ENCODE measurements at regions not wholly inside any gene's neighbourhood (a gene's known extent, or its start where the extent isn't known, plus 50 kb on each side); places are given as distances from the start of the nearest gene placed in this dataset.

GRCh38 chr6:81590314-81590691 lies 162.2 kb downstream of the TENT5A start:
- no TSS peak for BruUV-seq (replicated peaks)
- Histone ChIP-seq H4K20me1 (ENCODE audit: control insufficient read depth, insufficient read depth) (no peaks in the 10 kb centered on the region), H3K4me2 (ENCODE audit: control insufficient read depth, insufficient read depth) (no peak overlapping the region), H2AFZ (ENCODE audit: control insufficient read depth, low read depth, low read length) (no peak overlapping the region), H3K27ac (ENCODE audit: control insufficient read depth, insufficient read depth) (no peak overlapping the region), H3K36me3 (ENCODE audit: control insufficient read depth in 2 of 2, insufficient read depth in 2 of 2, low read length in 1 of 2) (no peaks in the 10 kb centered on the region), H3K27me3 (replicated peaks in 1 of 2; ENCODE audit: control insufficient read depth in 2 of 2, insufficient read depth in 2 of 2, low read length in 1 of 2) (no peaks in the 10 kb centered on the region), H3K79me2 (ENCODE audit: control insufficient read depth, insufficient read depth, low read length) (no peaks in the 10 kb centered on the region), H3K4me1 (ENCODE audit: control insufficient read depth, insufficient read depth, low read length) (no peaks in the 10 kb centered on the region), H3K9me3 (replicated peaks; ENCODE audit: control insufficient read depth, insufficient read depth, low read length) (no peaks in the 10 kb centered on the region), H3K4me3 (no peak overlapping the region), H3K9ac (ENCODE audit: control insufficient read depth, insufficient read depth, low read length) (no peak overlapping the region)
- ATAC-seq (no peak), DNase-seq (ENCODE audit: low read depth, low spot score) (no peak), FAIRE-seq (no peak)
- SMC1A ChIA-PET (ENCODE audit: uncharacterized antibody, unreplicated experiment) = interaction anchor here (0.8 to 1.8 kb wide), 9 partner anchors 8 to 166 kb away, joined by 3 to 7 read pairs (median 3); partner anchors contain the start of gene TENT5A
- in situ Hi-C loops (cut with MboI) = no loop called here
- CTCF ChIA-PET = interaction anchor here (1.2 to 1.3 kb wide), 2 partner anchors 20 to 416 kb away, joined by 4 read pairs; no protein-coding TSS in a partner anchor
- POLR2A ChIA-PET = interaction anchor here (1.2 to 1.4 kb wide), 2 partner anchors 9 to 28 kb away, joined by 3 to 4 read pairs; no protein-coding TSS in a partner anchor
- intact Hi-C loops (cut with micrococcal nuclease; ENCODE audit: unreplicated experiment) = no loop called here
- RAD21 ChIA-PET (ENCODE audit: unreplicated experiment) = interaction anchor here (0.7 to 1.5 kb wide), 5 partner anchors 17 to 163 kb away, joined by 3 to 4 read pairs (median 3); partner anchors contain the start of gene TENT5A
- under 1% methylated on average over 5 of the region's 5 CpGs for WGBS (ENCODE audit: insufficient coverage, insufficient replicate concordance, low lambda C conversion rate, missing lambda C conversion rate)
- TF ChIP-seq, protein P1, sequence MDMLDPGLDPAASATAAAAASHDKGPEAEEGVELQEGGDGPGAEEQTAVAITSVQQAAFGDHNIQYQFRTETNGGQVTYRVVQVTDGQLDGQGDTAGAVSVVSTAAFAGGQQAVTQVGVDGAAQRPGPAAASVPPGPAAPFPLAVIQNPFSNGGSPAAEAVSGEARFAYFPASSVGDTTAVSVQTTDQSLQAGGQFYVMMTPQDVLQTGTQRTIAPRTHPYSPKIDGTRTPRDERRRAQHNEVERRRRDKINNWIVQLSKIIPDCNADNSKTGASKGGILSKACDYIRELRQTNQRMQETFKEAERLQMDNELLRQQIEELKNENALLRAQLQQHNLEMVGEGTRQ (IDR thresholded peaks at IDR 0.05; ENCODE audit: borderline replicate concordance, low read depth, low read length) = no peak
- TF ChIP-seq RAD51 (IDR thresholded peaks at IDR 0.05) = 0 out of 2 replicates have a peak, but pooled peaks have one; percentile 29

DNA sequence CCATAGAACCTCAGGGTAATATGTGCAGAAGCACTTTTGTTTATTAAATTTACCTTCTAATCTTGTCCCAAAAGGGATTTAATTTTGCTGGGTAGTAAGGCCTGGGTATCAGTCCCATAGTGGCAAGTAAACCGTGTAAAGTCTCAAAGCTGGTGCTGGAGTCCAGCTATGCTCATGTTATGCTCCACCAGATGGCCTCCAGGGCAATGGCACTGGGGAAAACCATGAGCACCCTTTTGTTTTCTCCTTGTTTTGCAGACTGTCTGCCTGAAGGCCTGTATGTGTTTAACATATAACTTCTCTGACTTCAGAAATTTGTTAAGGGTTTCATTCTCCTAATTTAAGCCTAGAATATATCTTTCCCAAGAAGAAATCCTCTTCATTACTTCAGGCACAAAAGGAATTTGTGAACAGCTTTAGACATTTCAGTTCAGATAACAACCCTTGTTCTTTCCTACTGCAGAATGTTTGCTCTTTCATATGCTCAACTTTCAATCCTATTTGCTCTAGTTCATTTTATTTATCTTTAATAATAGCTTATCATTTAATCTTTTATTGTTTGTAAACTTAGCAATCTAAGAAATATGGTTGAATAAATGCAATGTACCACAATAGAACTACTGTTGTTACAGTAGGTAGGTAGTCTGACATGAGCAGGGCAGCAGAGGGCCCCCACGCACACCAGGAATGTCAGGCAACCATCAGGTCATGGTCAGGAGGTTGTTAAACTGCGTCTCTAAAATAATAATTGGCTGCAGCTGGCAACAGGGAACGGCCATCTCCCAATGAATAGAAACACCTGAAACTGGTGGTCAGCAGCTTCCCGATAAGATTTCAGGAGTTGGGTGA lies 162.8 kb downstream of the TENT5A start:
- H3K4me1 ChIP-seq (ENCODE audit: control insufficient read depth, insufficient read depth, low read length) = no peaks in the 10 kb centered on the region
- SMC1A ChIA-PET (ENCODE audit: uncharacterized antibody, unreplicated experiment) = interaction anchor here (0.8 to 1.8 kb wide), 9 partner anchors 8 to 166 kb away, joined by 3 to 7 read pairs (median 3); partner anchors contain the start of gene TENT5A
- H4K20me1 ChIP-seq (ENCODE audit: control insufficient read depth, insufficient read depth) = no peaks in the 10 kb centered on the region
- intact Hi-C loops (cut with micrococcal nuclease; ENCODE audit: unreplicated experiment) = no loop called here
- in situ Hi-C loops (cut with MboI) = no loop called here
- no peak overlapping the region for H3K4me2 ChIP-seq (ENCODE audit: control insufficient read depth, insufficient read depth)
- WGBS (ENCODE audit: insufficient coverage, insufficient replicate concordance, low lambda C conversion rate, missing lambda C conversion rate) = 16% methylated on average over 5 of the region's 5 CpGs
- DNase-seq (ENCODE audit: low read depth, low spot score) = no peak
- H3K36me3 ChIP-seq (ENCODE audit: control insufficient read depth in 2 of 2, insufficient read depth in 2 of 2, low read length in 1 of 2) = no peaks in the 10 kb centered on the region
- no peaks in the 10 kb centered on the region for H3K27me3 ChIP-seq (replicated peaks in 1 of 2; ENCODE audit: control insufficient read depth in 2 of 2, insufficient read depth in 2 of 2, low read length in 1 of 2)
- H2AFZ ChIP-seq (ENCODE audit: control insufficient read depth, low read depth, low read length) = no peak overlapping the region
- FAIRE-seq = no peak
- no peaks in the 10 kb centered on the region for H3K9me3 ChIP-seq (replicated peaks; ENCODE audit: control insufficient read depth, insufficient read depth, low read length)
- CTCF ChIA-PET = interaction anchor here (0.8 to 1.3 kb wide), 3 partner anchors 21 to 416 kb away, joined by 4 to 5 read pairs (median 4); no protein-coding TSS in a partner anchor
- H3K4me3 ChIP-seq = no peak overlapping the region
- no TSS peak for BruUV-seq (replicated peaks)
- no peak for ATAC-seq
- RAD21 ChIA-PET (ENCODE audit: unreplicated experiment) = interaction anchor here (1.2 to 1.3 kb wide), 2 partner anchors 27 to 164 kb away, joined by 3 to 4 read pairs; no protein-coding TSS in a partner anchor
- POLR2A ChIA-PET = interaction anchor here (1.2 to 1.4 kb wide), 2 partner anchors 9 to 28 kb away, joined by 3 to 4 read pairs; no protein-coding TSS in a partner anchor
- H3K9ac ChIP-seq (ENCODE audit: control insufficient read depth, insufficient read depth, low read length) = no peak overlapping the region
- no peak overlapping the region for H3K27ac ChIP-seq (ENCODE audit: control insufficient read depth, insufficient read depth)
- H3K79me2 ChIP-seq (ENCODE audit: control insufficient read depth, insufficient read depth, low read length) = no peaks in the 10 kb centered on the region
- TF ChIP-seq NFXL1 (IDR thresholded peaks at IDR 0.05; ENCODE audit: borderline replicate concordance) = no peak
- no peak for TF ChIP-seq FOXK2 (IDR thresholded peaks at IDR 0.05)
- TF ChIP-seq, protein P2, sequence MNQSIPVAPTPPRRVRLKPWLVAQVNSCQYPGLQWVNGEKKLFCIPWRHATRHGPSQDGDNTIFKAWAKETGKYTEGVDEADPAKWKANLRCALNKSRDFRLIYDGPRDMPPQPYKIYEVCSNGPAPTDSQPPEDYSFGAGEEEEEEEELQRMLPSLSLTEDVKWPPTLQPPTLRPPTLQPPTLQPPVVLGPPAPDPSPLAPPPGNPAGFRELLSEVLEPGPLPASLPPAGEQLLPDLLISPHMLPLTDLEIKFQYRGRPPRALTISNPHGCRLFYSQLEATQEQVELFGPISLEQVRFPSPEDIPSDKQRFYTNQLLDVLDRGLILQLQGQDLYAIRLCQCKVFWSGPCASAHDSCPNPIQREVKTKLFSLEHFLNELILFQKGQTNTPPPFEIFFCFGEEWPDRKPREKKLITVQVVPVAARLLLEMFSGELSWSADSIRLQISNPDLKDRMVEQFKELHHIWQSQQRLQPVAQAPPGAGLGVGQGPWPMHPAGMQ (IDR thresholded peaks at IDR 0.05; ENCODE audit: borderline replicate concordance) = no peak
- TF ChIP-seq ASH2L (IDR thresholded peaks at IDR 0.05; ENCODE audit: borderline replicate concordance, low read depth) = no peak
- TF ChIP-seq POLR2A (IDR thresholded peaks at IDR 0.05; ENCODE audit: low read depth, low read length) = no peak
- TF ChIP-seq, protein P3, sequence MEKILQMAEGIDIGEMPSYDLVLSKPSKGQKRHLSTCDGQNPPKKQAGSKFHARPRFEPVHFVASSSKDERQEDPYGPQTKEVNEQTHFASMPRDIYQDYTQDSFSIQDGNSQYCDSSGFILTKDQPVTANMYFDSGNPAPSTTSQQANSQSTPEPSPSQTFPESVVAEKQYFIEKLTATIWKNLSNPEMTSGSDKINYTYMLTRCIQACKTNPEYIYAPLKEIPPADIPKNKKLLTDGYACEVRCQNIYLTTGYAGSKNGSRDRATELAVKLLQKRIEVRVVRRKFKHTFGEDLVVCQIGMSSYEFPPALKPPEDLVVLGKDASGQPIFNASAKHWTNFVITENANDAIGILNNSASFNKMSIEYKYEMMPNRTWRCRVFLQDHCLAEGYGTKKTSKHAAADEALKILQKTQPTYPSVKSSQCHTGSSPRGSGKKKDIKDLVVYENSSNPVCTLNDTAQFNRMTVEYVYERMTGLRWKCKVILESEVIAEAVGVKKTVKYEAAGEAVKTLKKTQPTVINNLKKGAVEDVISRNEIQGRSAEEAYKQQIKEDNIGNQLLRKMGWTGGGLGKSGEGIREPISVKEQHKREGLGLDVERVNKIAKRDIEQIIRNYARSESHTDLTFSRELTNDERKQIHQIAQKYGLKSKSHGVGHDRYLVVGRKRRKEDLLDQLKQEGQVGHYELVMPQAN (conservative IDR thresholded peaks at IDR 0.05) = no peak
- TF ChIP-seq ZNF274 (IDR thresholded peaks at IDR 0.05; ENCODE audit: insufficient read depth, insufficient read length) = no peak
